HEK293T (cell line): ENCODE measurements at regions not wholly inside any gene's neighbourhood (a gene's known extent, or its start where the extent isn't known, plus 50 kb on each side); places are given as distances from the start of the nearest gene placed in this dataset.

Source experiments
- CTCF ChIA-PET: fragments of 350-600 bp; formaldehyde crosslinking; extraction: SDS; loops from one replicate; lab custom pipeline; 2021; ENCODE audit warnings: antibody characterized with exemption, inconsistent platforms; lab: Yijun Ruan, JAX
- POLR2A ChIA-PET: fragments of 350-600 bp; formaldehyde crosslinking; extraction: SDS; loops from one replicate; lab custom pipeline; 2020; ENCODE audit warnings: antibody characterized with exemption, inconsistent platforms; lab: Yijun Ruan, JAX
- DNase-seq: peaks from one replicate; pipeline ENCODE4 v3.0.0; 2012; ENCODE audit warnings: mixed read lengths; ENCODE audit errors: extremely low spot score
- ARNT ChIP-seq: fragments of 450-650 bp; IDR thresholded peaks from 2 replicates; pipeline ENCODE4 v1.6.1; 2017; ENCODE audit warnings: mild to moderate bottlenecking
- BHLHE40 ChIP-seq: fragments of 450-650 bp; IDR thresholded peaks from 2 replicates; pipeline ENCODE4 v1.6.1; 2016; ENCODE audit warnings: mild to moderate bottlenecking, moderate library complexity, borderline replicate concordance
- CTBP1 ChIP-seq: fragments of 450-650 bp; IDR thresholded peaks from 2 replicates; pipeline ENCODE4 v1.6.1; 2016; ENCODE audit warnings: borderline replicate concordance
- ELF4 ChIP-seq: fragments of 450-650 bp; IDR thresholded peaks from 2 replicates; pipeline ENCODE4 v1.6.1; 2017; ENCODE audit warnings: antibody characterized with exemption
- FOXA1 ChIP-seq: fragments of 450-650 bp; IDR thresholded peaks from 2 replicates; pipeline ENCODE4 v1.6.1; 2016; ENCODE audit warnings: mild to moderate bottlenecking
- FOXK2 ChIP-seq: fragments of 450-650 bp; IDR thresholded peaks from 2 replicates; pipeline ENCODE4 v1.6.1; 2016; ENCODE audit warnings: mild to moderate bottlenecking
- FOXM1 ChIP-seq: fragments of 450-650 bp; IDR thresholded peaks from 2 replicates; pipeline ENCODE4 v1.6.1; 2017; ENCODE audit warnings: mild to moderate bottlenecking, borderline replicate concordance
- HDGF ChIP-seq: fragments of 450-650 bp; IDR thresholded peaks from 2 replicates; pipeline ENCODE4 v1.6.1; 2017; ENCODE audit warnings: antibody characterized with exemption, borderline replicate concordance
- L3MBTL2 ChIP-seq: fragments of 450-650 bp; conservative IDR thresholded peaks from 2 replicates; pipeline ENCODE4 v1.6.1; 2016; ENCODE audit warnings: mild to moderate bottlenecking
- LEF1 ChIP-seq: fragments of 450-650 bp; IDR thresholded peaks from 2 replicates; pipeline ENCODE4 v1.6.1; 2017; ENCODE audit warnings: mild to moderate bottlenecking, borderline replicate concordance
- NFRKB ChIP-seq: fragments of 450-650 bp; IDR thresholded peaks from 2 replicates; pipeline ENCODE4 v1.6.1; 2016; ENCODE audit warnings: mild to moderate bottlenecking, moderate library complexity
- PKNOX1 ChIP-seq: fragments of 450-650 bp; IDR thresholded peaks from 2 replicates; pipeline ENCODE4 v1.6.1; 2016
- SP1 ChIP-seq: fragments of 450-650 bp; IDR thresholded peaks from 2 replicates; pipeline ENCODE4 v1.6.1; 2017
- SUZ12 ChIP-seq: fragments of 450-650 bp; IDR thresholded peaks from 2 replicates; pipeline ENCODE4 v1.6.1; 2016; ENCODE audit warnings: mild to moderate bottlenecking
- TARDBP ChIP-seq: fragments of 450-650 bp; IDR thresholded peaks from 2 replicates; pipeline ENCODE4 v1.6.1; 2016
- ZNF384 ChIP-seq: fragments of 450-650 bp; IDR thresholded peaks from 2 replicates; pipeline ENCODE4 v1.6.1; 2016

DNA sequence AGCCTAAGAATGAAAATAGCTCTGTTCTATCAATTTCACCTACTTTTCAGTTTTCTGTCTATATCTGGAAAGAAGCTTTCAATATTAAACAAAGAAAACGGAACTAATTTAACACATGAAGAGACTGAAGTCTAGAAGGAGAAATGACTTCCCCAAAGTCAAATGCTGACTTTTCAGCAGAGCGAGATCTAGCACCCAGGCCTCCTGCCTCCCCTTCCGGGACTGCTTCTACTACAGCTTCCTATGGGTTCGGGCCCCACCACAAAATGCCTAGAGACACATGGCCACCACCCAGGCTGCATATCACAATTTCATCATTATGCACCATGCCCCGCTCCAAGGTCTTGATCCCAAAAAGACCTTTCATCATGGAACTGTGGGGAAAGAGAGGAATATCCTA lies 104.5 kb downstream of the SST start:
- no peak for DNase-seq
- CTCF ChIA-PET = no interaction called here
- POLR2A ChIA-PET = no interaction called here
- no peak for TF ChIP-seq FOXA1
- no peak for TF ChIP-seq CTBP1
- no peak for TF ChIP-seq ELF4
- no peak for TF ChIP-seq ZNF384
- TF ChIP-seq TARDBP = no peak
- no peak for TF ChIP-seq L3MBTL2
- TF ChIP-seq BHLHE40 = no peak
- TF ChIP-seq PKNOX1 = no peak

- no peak for TF ChIP-seq FOXA1
- TF ChIP-seq TARDBP = no peak
- no peak for TF ChIP-seq FOXK2
- TF ChIP-seq L3MBTL2 = no peak
- no peak for TF ChIP-seq LEF1
- no peak for TF ChIP-seq BHLHE40
- no peak for TF ChIP-seq SUZ12
- TF ChIP-seq FOXM1 = no peak
- TF ChIP-seq ZNF384 = no peak
- no peak for TF ChIP-seq ARNT
- no peak for TF ChIP-seq CTBP1
- no peak for TF ChIP-seq NFRKB
- TF ChIP-seq SP1 = no peak
- TF ChIP-seq PKNOX1 = no peak
- TF ChIP-seq HDGF = no peak
- no peak for DNase-seq
- CTCF ChIA-PET = no interaction called here
- POLR2A ChIA-PET = no interaction called here
Observed at GRCh38 chr3:187558990-187559389, 111.2 kb downstream of the SST start.

DNA sequence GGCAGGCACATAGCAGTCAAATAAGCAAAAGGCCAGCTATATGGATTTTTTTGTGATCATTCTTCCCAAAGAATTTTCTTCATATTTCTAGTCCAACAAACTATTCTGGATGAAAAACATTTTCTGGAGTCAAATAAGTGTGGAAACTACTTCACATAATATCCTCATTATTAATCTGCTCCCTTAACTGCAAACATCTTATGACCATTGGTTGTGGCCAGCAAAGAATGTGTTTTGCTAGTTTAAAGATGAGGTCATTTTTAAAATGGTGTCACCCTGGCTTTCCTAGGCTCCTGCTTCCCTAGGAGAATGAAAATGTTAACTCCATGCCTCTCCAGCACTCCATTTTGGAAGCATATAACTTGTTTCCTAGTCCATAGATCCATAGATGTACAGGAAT lies 118.8 kb downstream of the SST start:
- DNase-seq = no peak
- POLR2A ChIA-PET = no interaction called here
- TF ChIP-seq FOXK2 = no peak
- no peak for TF ChIP-seq L3MBTL2
- no peak for TF ChIP-seq ELF4
- CTCF ChIA-PET = no interaction called here

DNA sequence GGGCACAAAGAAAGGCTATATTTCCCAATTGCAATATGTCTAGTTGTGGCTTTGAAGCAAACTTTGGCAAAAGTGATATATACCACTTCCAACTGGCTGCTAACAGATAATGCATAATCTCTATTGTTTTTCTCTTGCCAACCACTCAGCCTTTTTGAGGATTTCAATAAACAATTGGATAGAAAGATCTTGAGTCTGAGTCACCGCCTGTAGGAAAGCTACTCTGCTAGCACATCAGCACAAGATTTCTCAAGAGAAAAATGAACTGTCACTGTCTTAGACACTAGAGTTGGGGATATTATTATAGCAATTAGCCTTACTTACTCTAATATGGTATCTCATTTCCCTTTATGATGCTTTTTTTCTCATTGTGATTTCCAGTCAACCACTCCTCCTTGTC lies 119.7 kb downstream of the SST start:
- no peak for DNase-seq
- ChIA-PET CTCF (no interaction called here), POLR2A (no interaction called here)
- no peak for TF ChIP-seq BHLHE40
- TF ChIP-seq HDGF = no peak
- TF ChIP-seq FOXK2 = no peak
- TF ChIP-seq SUZ12 = no peak
- no peak for TF ChIP-seq NFRKB
- no peak for TF ChIP-seq L3MBTL2
- no peak for TF ChIP-seq LEF1
- no peak for TF ChIP-seq FOXM1
- no peak for TF ChIP-seq SP1
- no peak for TF ChIP-seq ARNT

DNA sequence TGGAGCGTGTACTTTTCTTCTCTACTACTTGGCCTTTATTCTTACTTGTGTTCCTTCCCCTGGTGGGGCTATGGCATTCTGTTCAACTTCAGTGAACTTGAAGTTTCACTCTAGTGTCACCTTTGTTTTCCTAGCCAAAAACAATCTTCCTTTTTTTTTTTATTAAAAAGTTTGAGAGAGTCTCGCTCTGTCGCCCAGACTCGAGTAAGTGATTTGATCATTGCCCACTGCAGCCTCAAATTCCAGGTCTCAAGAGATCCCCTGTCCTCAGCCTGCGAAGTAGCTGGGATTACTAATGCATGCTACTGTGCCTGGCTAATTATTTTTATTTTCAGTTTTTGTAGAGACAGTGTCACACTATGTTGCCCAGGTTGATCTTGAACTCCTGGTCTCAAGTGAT lies 124.8 kb downstream of the SST start:
- POLR2A ChIA-PET = no interaction called here
- CTCF ChIA-PET = interaction anchor here (0.5 kb wide), 1 partner anchor 134 kb away, joined by 4 read pairs; no protein-coding TSS in a partner anchor
- no peak for DNase-seq
- TF ChIP-seq LEF1 (no peak), BHLHE40 (no peak), ARNT (no peak), ZNF384 (no peak), SUZ12 (no peak), NFRKB (no peak), SP1 (no peak), FOXK2 (no peak), L3MBTL2 (no peak), FOXM1 (no peak), ELF4 (no peak)

- POLR2A ChIA-PET = no interaction called here
Observed at GRCh38 chr3:187544326-187544725, 125.9 kb downstream of the SST start.

GRCh38 chr3:187540847-187541246 lies 129.3 kb downstream of the SST start:
- ChIA-PET CTCF (no interaction called here), POLR2A (no interaction called here)
- DNase-seq = no peak
- TF ChIP-seq CTBP1 = no peak

More at GRCh38 chr3:187544326-187544725, 125.9 kb downstream of the SST start:
- DNase-seq = no peak
- no peak for TF ChIP-seq ZNF384
- TF ChIP-seq SP1 = no peak
- TF ChIP-seq NFRKB = no peak
- TF ChIP-seq TARDBP = no peak
- no peak for TF ChIP-seq BHLHE40
- TF ChIP-seq FOXK2 = no peak
- TF ChIP-seq LEF1 = no peak
- TF ChIP-seq ELF4 = no peak
- TF ChIP-seq L3MBTL2 = no peak
- CTCF ChIA-PET = no interaction called here

- POLR2A ChIA-PET = no interaction called here
- CTCF ChIA-PET = no interaction called here
- TF ChIP-seq FOXK2 (no peak), BHLHE40 (no peak), ELF4 (no peak), HDGF (no peak), SUZ12 (no peak), L3MBTL2 (no peak), SP1 (no peak)
- DNase-seq = no peak
Observed at GRCh38 chr3:187536185-187536584, 134.0 kb downstream of the SST start.
